GM19099 (cell line): ENCODE measurements at regions not wholly inside any gene's neighbourhood (a gene's known extent, or its start where the extent isn't known, plus 50 kb on each side); places are given as distances from the start of the nearest gene placed in this dataset.

Source experiments
- POLR2A ChIP-seq: IDR thresholded peaks from 3 replicates; pipeline ENCODE4 v1.6.1; 2011; ENCODE audit warnings: low read depth; ENCODE audit not compliant: insufficient read length; ENCODE audit errors: extremely low read depth

DNA sequence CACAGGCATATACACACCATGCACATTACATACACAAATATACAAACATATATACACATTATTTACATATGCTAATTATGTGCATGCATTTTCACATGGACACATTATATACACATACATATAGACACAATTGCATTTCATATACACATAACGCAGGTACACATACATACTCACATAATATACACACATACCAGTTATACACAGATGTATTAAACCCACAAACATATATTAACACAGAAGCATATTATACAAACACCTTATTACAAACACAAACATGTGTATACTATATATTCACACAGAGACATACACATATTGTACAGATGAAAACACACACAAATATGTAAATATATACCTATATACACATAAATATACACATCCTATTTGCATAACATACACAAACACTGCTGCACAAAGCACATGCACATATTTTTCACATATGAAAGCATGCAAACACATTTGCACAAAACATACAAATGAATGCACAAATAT is 140.2 kb downstream of the VEGFA start:
- no peak for TF ChIP-seq POLR2A

- TF ChIP-seq POLR2A: no peak
Measured at GRCh38 chr6:43909474-43910148, 139.6 kb downstream of the VEGFA start.

- TF ChIP-seq POLR2A: no peak
Measured at GRCh38 chr6:43907789-43908472, 137.9 kb downstream of the VEGFA start.

- no peak for TF ChIP-seq POLR2A
Measured at GRCh38 chr6:43907312-43907711, 137.3 kb downstream of the VEGFA start.

DNA sequence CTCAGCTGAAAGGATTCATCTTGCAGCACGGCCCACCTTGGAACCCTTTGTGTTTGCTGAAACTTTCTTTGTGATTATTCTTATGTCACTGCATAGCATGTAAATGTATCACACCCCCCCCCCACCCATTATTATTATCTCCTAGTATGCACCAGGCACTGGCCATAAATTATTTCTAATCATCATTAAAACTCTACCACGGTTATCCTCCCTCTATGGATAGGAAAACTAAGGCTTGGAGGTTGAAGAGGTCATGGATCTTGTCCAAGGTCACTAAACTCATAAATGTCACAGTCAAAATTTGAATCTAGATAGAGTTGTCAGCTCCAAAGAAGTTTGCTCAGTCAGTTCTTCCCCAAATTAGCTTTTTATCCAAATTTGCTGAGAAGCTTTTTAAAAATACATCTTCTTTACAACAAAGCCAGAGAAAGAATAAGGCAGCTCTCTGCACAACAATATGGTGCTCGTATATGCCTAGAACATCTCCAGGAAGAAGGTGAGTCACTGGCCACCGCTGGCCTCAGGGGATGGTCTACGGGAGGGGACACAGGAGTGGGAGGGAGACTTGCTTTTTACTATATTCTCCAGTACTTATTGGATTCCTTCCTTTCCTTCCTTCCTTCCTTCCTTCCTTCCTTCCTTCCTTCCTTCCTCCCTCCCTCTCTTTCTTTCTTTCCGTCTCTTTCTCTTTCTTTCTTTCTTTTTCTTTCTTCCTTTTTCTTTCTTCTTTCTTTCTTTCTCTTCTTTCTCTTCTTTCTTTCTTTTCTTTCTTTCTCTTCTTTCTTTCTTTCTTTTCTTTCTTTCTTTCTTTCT is 134.5 kb downstream of the VEGFA start:
- TF ChIP-seq POLR2A: no peak

- no peak for TF ChIP-seq POLR2A
Measured at GRCh38 chr6:43903739-43904290, 133.8 kb downstream of the VEGFA start.

DNA sequence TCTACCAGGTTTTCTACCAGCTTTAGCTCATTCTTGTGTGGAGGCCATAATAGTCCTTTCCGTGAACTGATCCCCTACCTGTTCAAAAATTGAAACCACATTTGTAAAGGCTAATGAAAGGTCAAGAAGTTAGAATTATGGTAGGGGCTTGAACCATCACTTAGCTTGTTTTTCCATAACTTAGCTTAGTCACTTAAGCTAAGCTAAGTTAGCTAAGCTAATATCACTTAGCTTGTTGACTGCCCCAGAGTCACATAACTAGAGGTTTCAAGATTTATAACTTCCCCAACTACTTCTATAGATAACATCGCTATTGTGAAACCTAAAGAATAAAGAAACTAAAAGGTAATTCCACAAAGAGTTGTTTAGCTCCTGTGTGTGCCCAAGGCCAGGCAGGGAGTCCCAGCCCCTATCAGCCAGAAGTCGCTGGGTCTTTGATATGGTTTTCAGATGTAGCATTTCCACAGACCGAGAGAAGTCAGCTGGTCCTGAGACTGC is 131.8 kb downstream of the VEGFA start:
- no peak for TF ChIP-seq POLR2A

GRCh38 chr6:43900916-43901732 is 131.1 kb downstream of the VEGFA start:
- TF ChIP-seq POLR2A: no peak

- no peak for TF ChIP-seq POLR2A
Measured at GRCh38 chr6:43900560-43900915, 130.5 kb downstream of the VEGFA start.

- no peak for TF ChIP-seq POLR2A
Measured at GRCh38 chr6:43899830-43900229, 129.8 kb downstream of the VEGFA start.

- no peak for TF ChIP-seq POLR2A
Measured at GRCh38 chr6:43898358-43899131, 128.5 kb downstream of the VEGFA start.

GRCh38 chr6:43897571-43898302 is 127.7 kb downstream of the VEGFA start:
- TF ChIP-seq POLR2A: no peak
